UCSD-AML1 (cell line): ENCODE measurements at regions not wholly inside any gene's neighbourhood (a gene's known extent, or its start where the extent isn't known, plus 50 kb on each side); places are given as distances from the start of the nearest gene placed in this dataset.

Source experiments
- DNase-seq: peaks from one replicate; lab custom pipeline; 2025; ENCODE audit not compliant: unreplicated experiment; lab: John Stamatoyannopoulos, UW

GRCh38 chr3:10583798-10584708, 78.7 kb upstream of the ATP2B2 start:
- no peak for DNase-seq

- DNase-seq, result no peak
Measured at GRCh38 chr3:10585945-10586344, 80.6 kb upstream of the ATP2B2 start.

DNA sequence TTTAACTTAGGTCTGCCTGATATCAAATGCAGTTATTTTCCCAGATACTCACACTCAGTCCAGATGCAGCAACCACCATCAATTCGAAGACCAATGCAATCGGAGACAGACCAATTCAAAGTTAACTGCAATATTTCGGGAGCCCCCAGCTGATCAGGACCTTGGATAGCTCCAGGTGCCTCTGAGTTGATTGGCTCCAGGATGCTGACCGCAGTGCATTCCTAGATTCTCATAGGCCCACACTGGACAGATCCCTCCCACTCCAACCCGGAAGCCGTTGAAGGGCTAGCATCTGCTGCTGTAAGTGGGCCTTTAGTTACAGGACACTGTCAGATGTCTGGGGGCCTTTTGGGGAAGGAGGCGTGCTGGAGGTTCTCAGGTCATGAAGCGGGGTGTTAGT, 89.5 kb upstream of the ATP2B2 start:
- peak; percentile 70 for DNase-seq

GRCh38 chr3:10596746-10597448, 91.5 kb upstream of the ATP2B2 start:
- no peak for DNase-seq

DNA sequence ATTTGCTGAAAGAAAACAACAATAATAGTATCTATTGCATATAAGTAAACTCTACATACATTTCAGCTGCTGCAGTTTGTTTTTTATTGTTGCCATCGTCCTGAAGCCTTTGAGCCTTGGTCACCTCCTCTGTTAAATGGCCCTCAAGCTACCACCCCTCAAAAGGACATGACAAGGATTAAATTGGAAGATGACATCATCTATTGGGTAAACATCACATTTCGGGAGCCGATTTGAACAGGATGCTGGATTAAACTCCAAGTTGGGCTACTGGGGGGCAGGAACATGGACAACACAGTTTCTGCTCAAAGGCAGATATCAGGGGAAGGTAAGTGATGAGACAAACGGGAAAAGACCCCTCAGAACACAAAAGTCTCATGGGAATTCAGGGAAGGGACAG, 92.3 kb upstream of the ATP2B2 start:
- no peak for DNase-seq

- no peak for DNase-seq
Measured at GRCh38 chr3:10599017-10599416, 93.6 kb upstream of the ATP2B2 start.

DNA sequence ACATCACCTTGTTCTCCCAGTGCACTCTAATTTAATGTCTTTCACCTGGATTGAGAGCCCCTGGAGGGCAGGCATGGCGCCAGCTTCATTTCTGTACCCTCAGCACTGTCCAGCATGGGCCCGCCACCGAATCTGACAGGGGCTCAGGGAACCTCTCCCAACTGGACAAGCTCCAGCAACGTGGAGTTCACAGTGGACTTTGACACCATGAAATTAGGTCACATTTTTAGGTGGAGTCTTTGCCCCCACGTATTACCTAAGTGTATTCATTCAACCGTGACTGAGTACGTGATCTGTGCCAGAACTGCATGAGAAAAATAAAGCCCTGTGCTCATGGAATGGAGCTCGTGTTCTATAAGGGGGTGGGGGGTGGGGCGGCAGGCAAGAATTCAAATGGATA, 94.1 kb upstream of the ATP2B2 start:
- no peak for DNase-seq

DNA sequence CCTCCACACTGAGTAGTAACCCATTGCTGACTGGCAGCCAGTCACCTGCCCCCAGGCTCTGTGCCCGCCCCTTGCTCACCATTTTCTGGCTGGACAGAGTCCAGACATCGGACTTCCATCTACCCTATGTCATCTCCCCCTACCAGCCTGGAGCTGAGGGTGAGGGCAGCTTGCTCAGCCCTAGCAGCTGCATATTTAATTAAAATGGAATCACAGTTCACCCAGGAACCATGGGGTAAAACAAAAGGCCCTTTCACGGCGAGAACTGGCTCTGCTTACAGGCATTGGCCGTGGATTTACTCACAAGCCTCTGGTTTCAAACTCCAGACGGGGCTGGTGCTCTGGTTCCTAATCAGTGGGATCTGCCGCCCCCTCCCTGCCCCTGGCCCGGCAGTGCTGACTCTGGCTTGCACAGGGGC, 94.9 kb upstream of the ATP2B2 start:
- no peak for DNase-seq

DNA sequence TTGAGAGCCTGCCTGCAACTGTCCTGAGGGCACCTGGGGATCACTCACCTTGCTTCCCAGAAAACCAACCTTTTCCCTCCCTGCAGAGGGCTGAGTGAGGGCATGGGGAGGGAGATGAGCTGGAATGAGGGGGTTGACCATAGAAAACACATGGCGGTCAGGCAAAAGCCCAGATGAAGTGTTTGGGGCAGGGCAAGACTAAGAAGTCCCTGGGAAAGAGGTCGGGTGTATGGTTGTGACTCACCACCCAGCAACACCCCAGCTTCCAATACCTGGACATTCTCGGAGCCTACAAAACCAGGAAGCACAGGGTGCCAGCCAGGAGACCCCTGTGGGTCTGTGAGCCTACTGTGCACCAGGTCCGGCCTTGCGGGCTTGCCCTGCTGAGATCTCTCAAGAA, 95.3 kb upstream of the ATP2B2 start:
- no peak for DNase-seq

DNA sequence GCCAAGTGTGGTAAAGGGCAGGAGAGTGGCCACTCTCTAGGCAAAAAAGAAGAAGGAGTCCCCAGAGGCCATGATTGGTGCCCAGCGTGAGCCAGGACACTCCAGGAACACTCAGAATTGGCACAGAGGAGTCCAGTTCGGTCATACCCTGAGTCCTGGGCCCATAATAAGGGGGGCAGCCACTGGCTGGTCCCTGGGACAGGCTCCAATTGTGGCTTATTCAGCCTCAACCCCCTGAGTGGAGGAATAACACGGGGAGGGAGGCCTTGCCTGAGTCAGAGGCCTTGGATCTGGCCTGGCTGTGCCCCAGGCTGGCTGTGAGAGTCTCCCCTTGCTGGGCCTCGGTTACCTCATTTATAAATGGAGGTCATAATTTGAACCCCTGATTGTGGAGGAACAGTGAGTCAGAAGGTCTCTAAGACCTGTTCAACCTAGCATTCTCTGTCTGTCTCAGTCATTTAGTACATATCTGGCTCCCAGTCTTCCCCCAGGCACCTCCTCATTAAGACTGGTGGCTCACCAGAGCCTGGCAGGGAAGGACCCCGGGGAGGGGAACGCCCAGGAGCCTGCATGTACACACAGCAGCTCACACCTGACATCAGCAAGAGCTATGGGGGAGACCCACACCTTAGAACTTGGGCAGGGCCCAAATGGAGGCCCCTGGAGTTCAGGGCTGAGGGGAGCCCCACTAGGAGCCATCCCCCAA, 95.9 kb upstream of the ATP2B2 start:
- DNase-seq, result no peak

DNA sequence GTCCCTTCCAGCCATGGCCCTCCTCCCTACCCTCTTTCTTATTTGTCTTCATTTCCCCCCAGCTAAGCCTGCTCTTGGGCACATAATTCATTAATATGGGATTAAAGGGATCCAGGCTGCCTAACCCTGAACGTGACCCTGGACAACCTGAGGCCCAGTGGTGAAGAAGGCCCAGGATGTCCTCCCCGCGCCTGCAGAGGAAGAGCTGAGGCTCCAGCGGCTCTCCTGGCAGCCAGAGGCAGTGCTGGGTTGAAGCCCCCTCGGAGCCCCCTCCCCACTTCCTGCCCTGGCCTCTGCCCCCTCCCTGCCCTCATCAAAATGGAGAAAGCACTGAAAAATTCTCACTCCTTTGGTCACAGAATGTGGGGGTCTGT, 96.5 kb upstream of the ATP2B2 start:
- no peak for DNase-seq

- no peak for DNase-seq
Measured at GRCh38 chr3:10602271-10602670, 96.9 kb upstream of the ATP2B2 start.

DNA sequence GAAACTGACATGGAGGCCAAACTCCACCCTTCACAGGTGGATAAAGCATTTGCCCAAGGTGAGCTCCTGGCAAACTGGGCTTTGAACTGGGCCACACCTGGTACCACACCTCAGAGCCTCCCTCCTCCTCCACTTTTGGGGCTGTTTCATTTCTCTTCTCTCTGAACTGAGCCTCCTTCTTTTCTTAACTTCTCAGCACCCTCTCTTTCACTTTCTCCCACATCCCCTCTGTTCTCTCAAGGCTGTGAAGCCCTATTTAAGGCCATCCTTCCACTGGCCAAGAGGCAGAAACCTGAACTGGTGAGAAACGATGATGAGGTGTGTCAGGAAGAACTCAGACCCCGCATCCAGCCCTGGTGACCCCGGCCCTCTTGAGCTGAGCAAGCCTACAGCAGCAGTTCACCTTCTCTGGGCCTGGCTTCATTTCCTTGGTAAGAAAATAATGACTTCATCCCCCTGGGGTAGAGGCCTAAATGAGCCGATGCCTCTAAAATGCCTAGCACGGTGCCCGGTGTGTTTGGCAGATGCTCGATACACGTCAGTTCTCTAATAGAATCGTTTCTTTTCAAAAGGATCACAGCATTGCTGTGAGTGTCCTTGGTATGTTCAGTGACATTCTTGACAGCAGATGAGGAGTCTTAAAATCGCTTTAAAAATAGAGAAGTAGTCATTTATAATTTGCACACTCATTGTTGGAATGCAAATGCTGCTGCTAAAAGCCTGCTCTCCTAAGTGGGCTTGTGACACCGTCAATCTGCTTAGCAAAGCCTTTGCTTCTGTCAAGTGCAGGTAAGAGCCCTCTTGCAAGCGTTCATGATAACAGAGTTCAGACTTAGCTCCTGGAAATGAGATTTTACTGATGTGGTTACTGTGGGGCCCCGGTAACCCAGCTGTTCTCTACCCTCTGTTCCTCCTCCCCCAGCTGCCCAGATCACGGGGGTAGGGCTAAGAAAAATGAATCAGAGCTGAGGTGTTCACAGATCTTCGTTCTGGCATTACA, 97.7 kb upstream of the ATP2B2 start:
- DNase-seq, result no peak

- DNase-seq, result no peak
Measured at GRCh38 chr3:10609134-10609533, 103.7 kb upstream of the ATP2B2 start.

GRCh38 chr3:10614168-10614567, 108.8 kb upstream of the ATP2B2 start:
- DNase-seq, result no peak

DNA sequence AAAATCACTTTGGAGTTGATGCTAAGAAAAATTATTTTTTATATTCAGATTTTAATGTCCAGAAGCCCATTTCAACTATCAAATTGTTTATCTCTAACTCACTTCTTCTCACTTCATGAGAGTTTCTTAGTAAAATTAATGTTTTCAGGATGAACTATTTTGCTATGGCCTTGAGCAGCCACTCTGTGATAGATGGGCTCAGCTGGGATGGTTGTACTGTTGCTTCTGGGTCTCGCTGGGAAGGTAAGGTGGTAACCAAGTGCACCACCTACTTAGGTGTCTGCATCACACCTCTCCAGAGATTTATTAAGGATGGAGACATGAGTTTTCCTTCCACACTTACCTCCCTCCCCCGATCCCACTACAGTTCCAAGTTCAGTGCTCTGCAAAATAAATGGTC, 110.3 kb upstream of the ATP2B2 start:
- no peak for DNase-seq

- DNase-seq, result no peak
Measured at GRCh38 chr3:10616321-10616720, 110.9 kb upstream of the ATP2B2 start.

- DNase-seq, result no peak
Measured at GRCh38 chr3:10619989-10620832, 114.8 kb upstream of the ATP2B2 start.

- no peak for DNase-seq
Measured at GRCh38 chr3:10620833-10621082, 115.4 kb upstream of the ATP2B2 start.
